ENCODE measurements at regions not wholly inside any gene's neighbourhood (a gene's known extent, or its start where the extent isn't known, plus 50 kb on each side); places are given as distances from the start of the nearest gene placed in this dataset.

DNA sequence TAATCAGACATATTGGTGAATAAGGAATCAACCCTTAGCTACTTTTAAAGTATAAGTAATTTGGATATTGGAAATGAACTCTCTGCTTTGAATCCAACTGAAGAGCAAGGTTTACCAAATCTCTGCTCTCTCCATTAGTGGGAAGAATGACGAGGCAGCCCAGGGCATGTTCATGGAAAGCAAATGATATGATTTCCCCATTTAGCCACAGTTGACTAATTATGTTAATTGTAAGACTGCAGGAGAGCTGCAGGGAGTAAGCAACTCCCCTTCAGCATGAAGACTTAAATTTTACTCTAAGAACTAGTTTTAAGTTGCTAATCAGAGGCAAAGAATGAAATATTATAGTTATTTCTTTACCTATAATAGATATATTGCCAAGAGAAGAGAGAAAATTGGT is 194.3 kb upstream of the CD180 start (continued):
- no peak for TF ChIP-seq RXRA (IDR thresholded peaks at IDR 0.05)

DNA sequence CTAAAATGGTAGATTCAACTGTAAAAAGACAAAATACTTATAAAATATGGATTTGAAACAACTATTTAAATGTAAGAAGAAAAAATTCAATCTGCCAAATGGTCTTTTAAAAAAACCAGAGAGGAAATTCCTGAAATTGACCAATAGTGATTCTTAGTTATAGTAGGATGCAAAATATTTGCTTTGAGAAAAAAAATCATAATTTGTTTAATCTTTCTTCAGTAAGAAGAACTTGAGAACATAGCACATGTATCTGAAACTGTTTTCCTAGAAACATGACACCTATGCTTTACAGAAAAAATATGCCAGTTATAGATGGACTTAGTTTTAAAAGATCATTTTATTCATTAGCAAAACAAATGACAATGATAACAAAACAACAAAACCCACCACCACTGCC is 186.9 kb upstream of the CD180 start:
- Histone ChIP-seq H3K9me3 (ENCODE audit: control insufficient read depth in 4 of 4, low read length in 3 of 4) (no peaks in the 10 kb centered on the region), H3K4me1 (ENCODE audit: control insufficient read depth in 4 of 4, insufficient read depth in 4 of 4, low read length in 3 of 4) (no peaks in the 10 kb centered on the region), H3K27me3 (ENCODE audit: control insufficient read depth in 4 of 4, insufficient read depth in 4 of 4, low read length in 3 of 4) (no peaks in the 10 kb centered on the region), H3K9ac (ENCODE audit: low read depth in 1 of 2, low read length in 2 of 2) (no peak overlapping the region), H3K36me3 (ENCODE audit: control insufficient read depth in 4 of 4, insufficient read depth in 3 of 4, low read depth in 1 of 4, low read length in 3 of 4) (no peaks in the 10 kb centered on the region), H3K4me3 (ENCODE audit: low read depth in 1 of 3, low read length in 3 of 3) (no peak overlapping the region), H3K27ac (ENCODE audit: low read depth in 1 of 2, low read length in 2 of 2) (no peak overlapping the region)
- no peak for TF ChIP-seq SP1 (IDR thresholded peaks at IDR 0.05)
- no peak for TF ChIP-seq TAF1 (conservative IDR thresholded peaks at IDR 0.05)
- TF ChIP-seq FOXA2 (IDR thresholded peaks at IDR 0.05): no peak
- TF ChIP-seq, protein P1, sequence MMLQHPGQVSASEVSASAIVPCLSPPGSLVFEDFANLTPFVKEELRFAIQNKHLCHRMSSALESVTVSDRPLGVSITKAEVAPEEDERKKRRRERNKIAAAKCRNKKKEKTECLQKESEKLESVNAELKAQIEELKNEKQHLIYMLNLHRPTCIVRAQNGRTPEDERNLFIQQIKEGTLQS (IDR thresholded peaks at IDR 0.05): no peak
- TF ChIP-seq, protein P2, sequence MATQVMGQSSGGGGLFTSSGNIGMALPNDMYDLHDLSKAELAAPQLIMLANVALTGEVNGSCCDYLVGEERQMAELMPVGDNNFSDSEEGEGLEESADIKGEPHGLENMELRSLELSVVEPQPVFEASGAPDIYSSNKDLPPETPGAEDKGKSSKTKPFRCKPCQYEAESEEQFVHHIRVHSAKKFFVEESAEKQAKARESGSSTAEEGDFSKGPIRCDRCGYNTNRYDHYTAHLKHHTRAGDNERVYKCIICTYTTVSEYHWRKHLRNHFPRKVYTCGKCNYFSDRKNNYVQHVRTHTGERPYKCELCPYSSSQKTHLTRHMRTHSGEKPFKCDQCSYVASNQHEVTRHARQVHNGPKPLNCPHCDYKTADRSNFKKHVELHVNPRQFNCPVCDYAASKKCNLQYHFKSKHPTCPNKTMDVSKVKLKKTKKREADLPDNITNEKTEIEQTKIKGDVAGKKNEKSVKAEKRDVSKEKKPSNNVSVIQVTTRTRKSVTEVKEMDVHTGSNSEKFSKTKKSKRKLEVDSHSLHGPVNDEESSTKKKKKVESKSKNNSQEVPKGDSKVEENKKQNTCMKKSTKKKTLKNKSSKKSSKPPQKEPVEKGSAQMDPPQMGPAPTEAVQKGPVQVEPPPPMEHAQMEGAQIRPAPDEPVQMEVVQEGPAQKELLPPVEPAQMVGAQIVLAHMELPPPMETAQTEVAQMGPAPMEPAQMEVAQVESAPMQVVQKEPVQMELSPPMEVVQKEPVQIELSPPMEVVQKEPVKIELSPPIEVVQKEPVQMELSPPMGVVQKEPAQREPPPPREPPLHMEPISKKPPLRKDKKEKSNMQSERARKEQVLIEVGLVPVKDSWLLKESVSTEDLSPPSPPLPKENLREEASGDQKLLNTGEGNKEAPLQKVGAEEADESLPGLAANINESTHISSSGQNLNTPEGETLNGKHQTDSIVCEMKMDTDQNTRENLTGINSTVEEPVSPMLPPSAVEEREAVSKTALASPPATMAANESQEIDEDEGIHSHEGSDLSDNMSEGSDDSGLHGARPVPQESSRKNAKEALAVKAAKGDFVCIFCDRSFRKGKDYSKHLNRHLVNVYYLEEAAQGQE (IDR thresholded peaks at IDR 0.05): no peak
- no peak for TF ChIP-seq JUND (IDR thresholded peaks at IDR 0.05)
- no peak for TF ChIP-seq NR2F2 (IDR thresholded peaks at IDR 0.05)
- TF ChIP-seq HNF4A (conservative IDR thresholded peaks at IDR 0.05): no peak
- no peak for TF ChIP-seq FOXA1 (IDR thresholded peaks at IDR 0.05)
- TF ChIP-seq, protein P3, sequence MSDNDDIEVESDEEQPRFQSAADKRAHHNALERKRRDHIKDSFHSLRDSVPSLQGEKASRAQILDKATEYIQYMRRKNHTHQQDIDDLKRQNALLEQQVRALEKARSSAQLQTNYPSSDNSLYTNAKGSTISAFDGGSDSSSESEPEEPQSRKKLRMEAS (IDR thresholded peaks at IDR 0.05): no peak
- TF ChIP-seq, protein P4, sequence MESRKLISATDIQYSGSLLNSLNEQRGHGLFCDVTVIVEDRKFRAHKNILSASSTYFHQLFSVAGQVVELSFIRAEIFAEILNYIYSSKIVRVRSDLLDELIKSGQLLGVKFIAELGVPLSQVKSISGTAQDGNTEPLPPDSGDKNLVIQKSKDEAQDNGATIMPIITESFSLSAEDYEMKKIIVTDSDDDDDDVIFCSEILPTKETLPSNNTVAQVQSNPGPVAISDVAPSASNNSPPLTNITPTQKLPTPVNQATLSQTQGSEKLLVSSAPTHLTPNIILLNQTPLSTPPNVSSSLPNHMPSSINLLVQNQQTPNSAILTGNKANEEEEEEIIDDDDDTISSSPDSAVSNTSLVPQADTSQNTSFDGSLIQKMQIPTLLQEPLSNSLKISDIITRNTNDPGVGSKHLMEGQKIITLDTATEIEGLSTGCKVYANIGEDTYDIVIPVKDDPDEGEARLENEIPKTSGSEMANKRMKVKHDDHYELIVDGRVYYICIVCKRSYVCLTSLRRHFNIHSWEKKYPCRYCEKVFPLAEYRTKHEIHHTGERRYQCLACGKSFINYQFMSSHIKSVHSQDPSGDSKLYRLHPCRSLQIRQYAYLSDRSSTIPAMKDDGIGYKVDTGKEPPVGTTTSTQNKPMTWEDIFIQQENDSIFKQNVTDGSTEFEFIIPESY (IDR thresholded peaks at IDR 0.05): no peak
- TF ChIP-seq GABPA (IDR thresholded peaks at IDR 0.05 in 1 of 2, conservative IDR thresholded peaks at IDR 0.05 in 1 of 2): no peak
- DNase-seq (ENCODE audit: low spot score): no peak

DNA sequence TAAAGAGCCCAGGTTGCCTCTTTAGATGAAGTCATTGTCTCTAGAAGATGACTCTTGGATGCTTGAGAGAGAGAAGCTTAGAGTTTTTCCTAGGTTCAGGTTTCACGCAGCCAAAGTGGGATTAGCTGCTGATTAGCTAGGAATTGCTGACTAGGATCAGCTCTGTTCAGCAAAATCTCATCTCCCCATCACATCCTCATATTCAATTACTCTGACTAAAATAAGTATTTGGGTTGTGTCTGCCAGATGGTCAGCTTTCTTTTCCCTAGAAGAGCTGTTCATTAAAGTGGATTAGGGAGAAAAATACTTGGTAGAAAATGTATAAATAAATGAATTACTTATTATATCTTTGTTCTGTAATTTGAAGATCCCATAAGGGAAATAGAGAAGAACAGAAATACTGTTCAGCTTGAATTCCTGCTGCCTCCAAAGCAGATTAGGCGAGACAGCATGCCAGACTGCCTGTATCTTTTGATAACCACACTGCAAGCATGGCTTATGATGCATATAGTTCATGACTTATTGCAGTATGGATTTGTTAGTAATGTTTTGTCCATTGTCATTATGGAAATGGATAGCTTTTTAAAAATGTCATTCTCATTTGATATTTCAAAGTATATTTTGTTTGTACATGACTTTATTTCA is 184.8 kb upstream of the CD180 start:
- Histone ChIP-seq H3K9me3 (ENCODE audit: control insufficient read depth in 4 of 4, low read length in 3 of 4) (no peaks in the 10 kb centered on the region), H3K36me3 (ENCODE audit: control insufficient read depth in 4 of 4, insufficient read depth in 3 of 4, low read depth in 1 of 4, low read length in 3 of 4) (no peaks in the 10 kb centered on the region), H3K9ac (ENCODE audit: low read depth in 1 of 2, low read length in 2 of 2) (no peak overlapping the region), H3K4me3 (ENCODE audit: low read depth in 1 of 3, low read length in 3 of 3) (no peak overlapping the region), H3K27me3 (ENCODE audit: control insufficient read depth in 4 of 4, insufficient read depth in 4 of 4, low read length in 3 of 4) (no peaks in the 10 kb centered on the region), H3K4me1 (ENCODE audit: control insufficient read depth in 4 of 4, insufficient read depth in 4 of 4, low read length in 3 of 4) (no peaks in the 10 kb centered on the region), H3K27ac (ENCODE audit: low read depth in 1 of 2, low read length in 2 of 2) (no peak overlapping the region)
- WGBS: 82% methylated on average over 2 of the region's 2 CpGs
- DNase-seq (ENCODE audit: low spot score): no peak
- TF ChIP-seq RAD21 (IDR thresholded peaks at IDR 0.05): no peak

Measured in liver (tissue), 7 donors.